ENCODE measurements at regions not wholly inside any gene's neighbourhood (a gene's known extent, or its start where the extent isn't known, plus 50 kb on each side); places are given as distances from the start of the nearest gene placed in this dataset.

DNA sequence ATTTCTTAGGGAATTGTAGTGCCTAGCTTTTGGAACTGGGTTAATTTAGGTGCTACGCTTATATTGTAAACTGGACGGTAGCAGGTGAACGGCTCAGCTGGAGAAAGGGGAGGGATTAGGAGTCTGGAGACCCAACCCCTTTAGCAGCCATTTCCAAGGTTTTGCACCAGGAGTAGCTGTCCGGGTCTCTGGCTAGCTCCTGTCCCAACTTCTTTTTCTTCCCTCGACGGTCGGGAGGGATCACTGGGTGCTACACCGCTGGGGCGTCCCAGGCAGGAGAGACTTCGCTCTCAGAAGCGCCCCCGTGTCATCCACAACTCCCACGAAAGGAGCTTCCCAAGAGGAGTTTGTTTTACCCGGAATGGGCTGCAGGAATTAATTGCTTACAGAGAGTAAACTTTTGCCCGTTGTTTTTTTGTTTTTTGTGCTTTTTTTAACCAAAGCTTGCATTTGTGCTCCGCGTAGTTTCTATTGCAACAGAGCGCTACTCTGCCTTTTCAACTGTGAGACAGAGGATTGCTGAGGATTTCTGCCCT is 1640.9 kb upstream of the C9orf72 start:
- Histone ChIP-seq H2BK15ac (ENCODE audit: low read depth, low read length) (no peak overlapping the region), H3K56ac (ENCODE audit: insufficient read length, low read depth, low read length) (no peak overlapping the region), H4K8ac (replicated peaks; ENCODE audit: insufficient read length, low read depth, low read length) (no peak overlapping the region), H2AK5ac (ENCODE audit: insufficient read length, low read length) (no peak overlapping the region), H3K4me2 (ENCODE audit: insufficient read depth, insufficient read length, low read length) (peak overlapping the region; percentile 95), H3K9ac (ENCODE audit: extremely low read depth, insufficient read length, low read length) (peak overlapping the region; percentile 20), H2BK12ac (ENCODE audit: insufficient read length, low read depth, low read length) (no peak overlapping the region), H3K27me3 (ENCODE audit: insufficient read depth, low read length) (peaks cover 5% of the 10 kb centered on the region; the same call in 1 of the 2 replicates), H2BK20ac (ENCODE audit: low read depth, low read length, poor library complexity, severe bottlenecking) (no peak overlapping the region), H2AFZ (ENCODE audit: low read length) (peak overlapping the region; percentile 45), H3K4ac (ENCODE audit: low read depth, low read length) (no peak overlapping the region), H3K18ac (ENCODE audit: insufficient read length, low read depth, low read length) (no peak overlapping the region), H3K27ac (ENCODE audit: insufficient read length, low read depth, low read length) (no peak overlapping the region), H4K5ac (ENCODE audit: insufficient read length, low read depth, low read length) (no peak overlapping the region), H3K9me3 (ENCODE audit: control insufficient read depth, low read depth, low read length) (no peaks in the 10 kb centered on the region), H4K91ac (ENCODE audit: insufficient read length, low read depth, low read length) (no peak overlapping the region), H2BK120ac (ENCODE audit: low read depth, low read length, poor library complexity, severe bottlenecking) (no peak overlapping the region), H3T11ph (ENCODE audit: low read length) (no peak overlapping the region), H3K4me1 (ENCODE audit: insufficient read depth, low read length) (0 out of 2 replicates have a peak, but pooled peaks cover 1% of the 10 kb centered on the region), H3K23ac (ENCODE audit: insufficient read length, low read depth, low read length) (no peak overlapping the region), H3K14ac (ENCODE audit: insufficient read depth, low read length) (no peak overlapping the region; the same call in 1 of the 2 replicates), H3K79me1 (ENCODE audit: insufficient read depth, low read depth, low read length, poor library complexity, severe bottlenecking) (no peaks in the 10 kb centered on the region), H3K79me2 (ENCODE audit: insufficient read depth, low read length) (no peaks in the 10 kb centered on the region), H4K20me1 (ENCODE audit: control insufficient read depth, insufficient read depth, insufficient read length) (no peaks in the 10 kb centered on the region), H3K23me2 (ENCODE audit: insufficient read length, low read depth, low read length, poor library complexity, severe bottlenecking) (peaks cover 29% of the 10 kb centered on the region), H2BK5ac (ENCODE audit: insufficient read length, low read length) (no peak overlapping the region)
- peaks cover 56% of the 10 kb centered on the region for H3K27me3 Mint-ChIP-seq (ENCODE audit: low read depth)
- peaks cover 0 to 2% of the 10 kb centered on the region in 2 experiments; a peak in 1 of 5 replicates for H3K9me3 Mint-ChIP-seq
- peak overlapping the region; percentile 84 to 95 for H3K4me3 Mint-ChIP-seq
- DNase-seq = peak; percentile 85
- H3K4me1 Mint-ChIP-seq = peaks cover 28 to 29% of the 10 kb centered on the region in 2 experiments
- WGBS (ENCODE audit: extremely low coverage, insufficient read length, low lambda C conversion rate) = no CpG with 5 or more reads among the region's 18 CpGs
- H3K27ac Mint-ChIP-seq = peak overlapping the region in 2 of 3 experiments; percentile 91 to 96; a peak in 4 of 7 replicates
- TF ChIP-seq, protein P1, sequence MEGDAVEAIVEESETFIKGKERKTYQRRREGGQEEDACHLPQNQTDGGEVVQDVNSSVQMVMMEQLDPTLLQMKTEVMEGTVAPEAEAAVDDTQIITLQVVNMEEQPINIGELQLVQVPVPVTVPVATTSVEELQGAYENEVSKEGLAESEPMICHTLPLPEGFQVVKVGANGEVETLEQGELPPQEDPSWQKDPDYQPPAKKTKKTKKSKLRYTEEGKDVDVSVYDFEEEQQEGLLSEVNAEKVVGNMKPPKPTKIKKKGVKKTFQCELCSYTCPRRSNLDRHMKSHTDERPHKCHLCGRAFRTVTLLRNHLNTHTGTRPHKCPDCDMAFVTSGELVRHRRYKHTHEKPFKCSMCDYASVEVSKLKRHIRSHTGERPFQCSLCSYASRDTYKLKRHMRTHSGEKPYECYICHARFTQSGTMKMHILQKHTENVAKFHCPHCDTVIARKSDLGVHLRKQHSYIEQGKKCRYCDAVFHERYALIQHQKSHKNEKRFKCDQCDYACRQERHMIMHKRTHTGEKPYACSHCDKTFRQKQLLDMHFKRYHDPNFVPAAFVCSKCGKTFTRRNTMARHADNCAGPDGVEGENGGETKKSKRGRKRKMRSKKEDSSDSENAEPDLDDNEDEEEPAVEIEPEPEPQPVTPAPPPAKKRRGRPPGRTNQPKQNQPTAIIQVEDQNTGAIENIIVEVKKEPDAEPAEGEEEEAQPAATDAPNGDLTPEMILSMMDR (conservative IDR thresholded peaks at IDR 0.05) = no peak
- no peaks in the 10 kb centered on the region for H3K36me3 Mint-ChIP-seq (ENCODE audit: insufficient read depth in 1 of 3, low read depth in 3 of 3)

Measured in H9 (cell line).